DLD1 (cell line): ENCODE measurements at regions not wholly inside any gene's neighbourhood (a gene's known extent, or its start where the extent isn't known, plus 50 kb on each side); places are given as distances from the start of the nearest gene placed in this dataset.
"Not testable (repeated sequence)": the region's sequence is repeated elsewhere in the genome, so short reads cannot be mapped to it uniquely, and the experiment has no call there.

Source experiments
- in situ Hi-C: cut with HindIII; loops from 2 replicates; pipeline ENCODE4 v1.10.0; 2017; ENCODE audit warnings: low sequenced_read_pairs

GRCh38 chr17:73914536-73915274 lies 270.5 kb upstream of the SDK2 start:
- in situ Hi-C loops, result no loop called here

- in situ Hi-C loops, result not testable (repeated sequence)
Observed at GRCh38 chr17:73919033-73919432, 274.8 kb upstream of the SDK2 start.

GRCh38 chr17:73921306-73921705 lies 277.1 kb upstream of the SDK2 start:
- in situ Hi-C loops, result no loop called here

GRCh38 chr17:73924114-73924908 lies 279.2 kb upstream of the RPL38 start:
- in situ Hi-C loops, result no loop called here

GRCh38 chr17:73924909-73925186 lies 278.6 kb upstream of the RPL38 start:
- in situ Hi-C loops, result no loop called here

GRCh38 chr17:73929860-73930430 lies 273.5 kb upstream of the RPL38 start:
- in situ Hi-C loops, result no loop called here

GRCh38 chr17:73932216-73932749 lies 271.2 kb upstream of the RPL38 start:
- in situ Hi-C loops, result no loop called here

GRCh38 chr17:73933164-73933766 lies 270.2 kb upstream of the RPL38 start:
- in situ Hi-C loops, result no loop called here

- in situ Hi-C loops, result no loop called here
Observed at GRCh38 chr17:73933871-73934270, 269.6 kb upstream of the RPL38 start.

- in situ Hi-C loops, result no loop called here
Observed at GRCh38 chr17:73934696-73935095, 268.8 kb upstream of the RPL38 start.

GRCh38 chr17:73936908-73937627 lies 266.4 kb upstream of the RPL38 start:
- in situ Hi-C loops, result no loop called here

- in situ Hi-C loops, result no loop called here
Observed at GRCh38 chr17:73938706-73939105, 264.8 kb upstream of the RPL38 start.

- in situ Hi-C loops, result no loop called here
Observed at GRCh38 chr17:73939806-73940205, 263.7 kb upstream of the RPL38 start.

- in situ Hi-C loops, result no loop called here
Observed at GRCh38 chr17:73940511-73940910, 263.0 kb upstream of the RPL38 start.

GRCh38 chr17:73941919-73942530 lies 261.5 kb upstream of the RPL38 start:
- in situ Hi-C loops, result no loop called here

- in situ Hi-C loops, result no loop called here
Observed at GRCh38 chr17:73942703-73943415, 260.6 kb upstream of the RPL38 start.

GRCh38 chr17:73943416-73944110 lies 259.9 kb upstream of the RPL38 start:
- in situ Hi-C loops, result no loop called here

GRCh38 chr17:73944366-73944765 lies 259.1 kb upstream of the RPL38 start:
- in situ Hi-C loops, result no loop called here

- in situ Hi-C loops, result no loop called here
Observed at GRCh38 chr17:73947281-73947965, 256.1 kb upstream of the RPL38 start.
